Activated B cell treated with CpG ODN at 0.5 μM for 24 hours (primary cell): ENCODE measurements at regions not wholly inside any gene's neighbourhood (a gene's known extent, or its start where the extent isn't known, plus 50 kb on each side); places are given as distances from the start of the nearest gene placed in this dataset.

Source experiments
- ATAC-seq: fragments of 200-7000 bp; cut with Tn5 transposase; one replicate; pipeline ENCODE4 v1.10.0; 2021; ENCODE audit warnings: low read depth, mild to moderate bottlenecking, moderate library complexity
- CTCF ChIA-PET: fragments of 350-600 bp; sonication (Branson Sonifier 250); formaldehyde crosslinking; loops from one replicate; lab custom pipeline; 2021; ENCODE audit warnings: antibody characterized with exemption; lab: Charles Lee
- POLR2A ChIA-PET: fragments of 350-600 bp; sonication (Branson Sonifier 250); formaldehyde crosslinking; loops from one replicate; lab custom pipeline; 2021; ENCODE audit warnings: antibody characterized with exemption; lab: Charles Lee
- DNase-seq: peaks from one replicate; pipeline ENCODE4 v3.0.0; 2022
- H3K27ac Mint-ChIP-seq: one replicate; pipeline ENCODE4 v1.8.0; 2020; ENCODE audit warnings: mixed read lengths
- H3K27me3 Mint-ChIP-seq: one replicate; pipeline ENCODE4 v1.8.0; 2021; ENCODE audit warnings: mixed read lengths
- H3K36me3 Mint-ChIP-seq: one replicate; pipeline ENCODE4 v1.8.0; 2021; ENCODE audit warnings: low read depth, mixed read lengths
- H3K4me1 Mint-ChIP-seq: one replicate; pipeline ENCODE4 v1.8.0; 2021; ENCODE audit warnings: mixed read lengths
- H3K4me3 Mint-ChIP-seq: one replicate; pipeline ENCODE4 v1.8.0; 2020; ENCODE audit warnings: mild to moderate bottlenecking, mixed read lengths
- H3K9me3 Mint-ChIP-seq: one replicate; pipeline ENCODE4 v1.8.0; 2020; ENCODE audit warnings: mixed read lengths
- intact Hi-C: fragments of 100-400 bp; cut with micrococcal nuclease; formaldehyde crosslinking; loops from one replicate; pipeline ENCODE4 v1.15.1; 2024
- TF ChIP-seq, protein P1 (sequence below): fragments of 200-600 bp; IDR thresholded peaks from one replicate; pipeline ENCODE4 v1.8.0; 2022; ENCODE audit warnings: antibody characterized with exemption, mild to moderate bottlenecking

DNA sequence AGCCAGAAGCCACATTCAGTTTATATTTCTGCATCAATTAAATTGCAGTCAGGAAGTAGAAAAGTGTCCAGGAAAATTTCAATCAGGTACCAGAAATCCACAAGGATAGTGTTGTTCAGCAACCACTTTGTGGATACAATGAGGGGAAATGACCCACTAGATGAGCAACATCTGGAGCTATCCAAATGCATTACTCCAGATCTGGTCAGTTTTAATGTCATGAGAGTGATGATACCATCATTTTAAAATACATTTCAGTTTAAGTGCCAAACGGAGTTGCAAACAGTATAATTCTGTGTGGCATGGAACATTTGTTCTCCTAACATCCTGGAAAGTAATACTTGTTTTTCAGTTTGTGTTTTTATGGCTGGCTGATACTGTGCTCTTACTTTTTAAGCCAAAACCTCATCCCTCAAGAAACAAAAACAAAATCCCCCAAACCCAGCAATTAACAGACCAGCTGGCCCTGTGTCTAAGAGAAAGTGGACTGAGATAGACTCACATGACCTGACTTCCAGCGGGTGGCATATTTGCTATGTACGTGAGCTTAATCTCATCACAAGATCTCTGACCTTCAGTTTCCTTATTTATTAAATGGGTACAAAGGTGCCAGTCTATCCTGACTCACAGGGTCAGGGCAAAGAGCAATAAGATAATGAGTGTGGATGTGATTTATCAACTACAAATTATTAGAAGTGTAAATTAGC, 58.8 kb upstream of the CNKSR3 start:
- DNase-seq (no peak), ATAC-seq (no peak)
- H3K27ac Mint-ChIP-seq = no peak overlapping the region
- POLR2A ChIA-PET = no interaction called here
- TF ChIP-seq, protein P1, sequence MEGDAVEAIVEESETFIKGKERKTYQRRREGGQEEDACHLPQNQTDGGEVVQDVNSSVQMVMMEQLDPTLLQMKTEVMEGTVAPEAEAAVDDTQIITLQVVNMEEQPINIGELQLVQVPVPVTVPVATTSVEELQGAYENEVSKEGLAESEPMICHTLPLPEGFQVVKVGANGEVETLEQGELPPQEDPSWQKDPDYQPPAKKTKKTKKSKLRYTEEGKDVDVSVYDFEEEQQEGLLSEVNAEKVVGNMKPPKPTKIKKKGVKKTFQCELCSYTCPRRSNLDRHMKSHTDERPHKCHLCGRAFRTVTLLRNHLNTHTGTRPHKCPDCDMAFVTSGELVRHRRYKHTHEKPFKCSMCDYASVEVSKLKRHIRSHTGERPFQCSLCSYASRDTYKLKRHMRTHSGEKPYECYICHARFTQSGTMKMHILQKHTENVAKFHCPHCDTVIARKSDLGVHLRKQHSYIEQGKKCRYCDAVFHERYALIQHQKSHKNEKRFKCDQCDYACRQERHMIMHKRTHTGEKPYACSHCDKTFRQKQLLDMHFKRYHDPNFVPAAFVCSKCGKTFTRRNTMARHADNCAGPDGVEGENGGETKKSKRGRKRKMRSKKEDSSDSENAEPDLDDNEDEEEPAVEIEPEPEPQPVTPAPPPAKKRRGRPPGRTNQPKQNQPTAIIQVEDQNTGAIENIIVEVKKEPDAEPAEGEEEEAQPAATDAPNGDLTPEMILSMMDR = no peak
- peaks cover 11% of the 10 kb centered on the region for H3K27me3 Mint-ChIP-seq
- H3K4me3 Mint-ChIP-seq = no peak overlapping the region
- no peaks in the 10 kb centered on the region for H3K9me3 Mint-ChIP-seq
- CTCF ChIA-PET = no interaction called here
- no peaks in the 10 kb centered on the region for H3K4me1 Mint-ChIP-seq
- intact Hi-C loops = no loop called here
- no peaks in the 10 kb centered on the region for H3K36me3 Mint-ChIP-seq

DNA sequence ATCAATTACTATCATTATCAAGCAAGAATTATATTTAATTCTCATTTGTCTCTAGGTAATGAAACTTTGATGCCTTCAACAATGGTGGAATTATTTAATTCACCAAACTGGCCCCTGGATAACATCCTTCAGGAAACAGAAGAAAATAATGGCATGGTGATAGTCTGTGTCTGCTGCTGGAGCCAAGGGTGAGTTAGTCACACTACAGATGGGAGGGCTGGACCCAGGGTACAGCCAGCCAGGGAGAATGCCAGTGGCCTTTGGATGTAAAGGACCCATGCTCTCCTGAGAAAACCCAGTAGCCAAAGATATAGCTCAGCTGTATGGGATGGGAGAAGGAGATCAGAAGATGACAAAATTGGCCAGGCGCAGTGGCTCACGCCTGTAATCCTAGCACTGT, 60.0 kb upstream of the CNKSR3 start:
- ChIA-PET POLR2A (no interaction called here), CTCF (no interaction called here)
- Mint-ChIP-seq H3K36me3 (no peaks in the 10 kb centered on the region), H3K4me1 (no peaks in the 10 kb centered on the region), H3K9me3 (no peaks in the 10 kb centered on the region), H3K27me3 (peaks cover 11% of the 10 kb centered on the region), H3K4me3 (no peak overlapping the region), H3K27ac (no peak overlapping the region)
- intact Hi-C loops = no loop called here
- ATAC-seq (no peak), DNase-seq (no peak)
- TF ChIP-seq, protein P1 = no peak

GRCh38 chr6:154572556-154572955, 62.1 kb upstream of the CNKSR3 start:
- no peaks in the 10 kb centered on the region for H3K9me3 Mint-ChIP-seq
- ChIA-PET CTCF (no interaction called here), POLR2A (no interaction called here)

DNA sequence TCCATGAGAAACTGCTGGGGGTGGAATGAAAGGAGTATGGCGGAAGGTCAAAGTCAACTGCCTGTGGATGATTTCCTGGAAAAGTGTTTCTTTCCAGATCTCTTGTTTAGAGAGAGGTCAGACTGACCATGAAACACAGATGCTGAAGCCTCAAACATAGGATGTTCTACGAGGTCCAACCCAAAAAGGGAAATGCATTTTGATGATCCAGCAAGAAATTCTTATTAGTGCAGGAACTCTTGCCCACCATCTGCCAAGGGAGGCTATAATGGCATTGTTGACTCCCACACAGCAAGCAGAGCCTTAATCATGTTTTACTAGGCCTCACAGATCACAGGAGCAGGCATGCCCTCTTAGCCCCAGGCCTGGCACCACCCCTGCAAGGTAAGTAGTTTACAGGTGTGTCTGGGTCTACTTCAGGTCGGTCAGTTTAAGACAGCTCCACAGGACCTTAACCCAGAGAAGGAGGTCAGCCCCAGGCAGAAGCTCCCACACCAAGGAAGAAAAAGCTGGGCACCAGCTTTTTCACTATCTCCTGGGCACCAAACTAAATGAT, 67.6 kb upstream of the CNKSR3 start:
- DNase-seq (no peak), ATAC-seq (no peak)
- Mint-ChIP-seq H3K4me1 (no peaks in the 10 kb centered on the region), H3K27ac (no peak overlapping the region), H3K4me3 (no peak overlapping the region), H3K36me3 (no peaks in the 10 kb centered on the region), H3K27me3 (peaks cover 4% of the 10 kb centered on the region), H3K9me3 (peaks cover 5% of the 10 kb centered on the region)
- ChIA-PET POLR2A (no interaction called here), CTCF (no interaction called here)
- intact Hi-C loops = no loop called here
- TF ChIP-seq, protein P1 = no peak

More at GRCh38 chr6:154572556-154572955, 62.1 kb upstream of the CNKSR3 start:
- H3K27me3 Mint-ChIP-seq = peaks cover 8% of the 10 kb centered on the region
- H3K4me1 Mint-ChIP-seq = no peaks in the 10 kb centered on the region
- intact Hi-C loops = no loop called here
- ATAC-seq (no peak), DNase-seq (no peak)
- H3K36me3 Mint-ChIP-seq = no peaks in the 10 kb centered on the region
- H3K4me3 Mint-ChIP-seq = no peak overlapping the region
- no peak overlapping the region for H3K27ac Mint-ChIP-seq
- TF ChIP-seq, protein P1 = no peak

DNA sequence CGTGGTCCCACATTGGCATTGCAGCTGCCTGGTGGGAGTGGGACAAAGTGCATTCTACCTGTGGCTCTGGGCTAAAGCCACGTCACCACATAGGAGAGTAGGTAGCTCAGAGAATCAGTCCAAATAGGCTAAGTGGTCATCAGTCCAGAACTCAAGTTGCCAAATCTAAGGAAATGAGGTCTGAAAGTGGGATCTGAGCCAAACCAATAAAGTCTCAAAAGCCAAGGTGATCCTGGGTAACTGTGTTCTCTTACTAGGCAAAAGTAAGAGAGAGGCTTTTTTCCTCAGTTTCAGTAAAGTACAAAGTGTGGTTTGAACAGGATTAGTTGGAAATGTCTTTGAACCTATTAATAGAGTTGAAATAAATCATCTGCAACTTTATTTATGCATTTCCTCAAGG, 68.6 kb upstream of the CNKSR3 start:
- Mint-ChIP-seq H3K4me1 (no peaks in the 10 kb centered on the region), H3K27ac (no peak overlapping the region), H3K4me3 (no peak overlapping the region), H3K9me3 (peaks cover 5% of the 10 kb centered on the region), H3K36me3 (no peaks in the 10 kb centered on the region), H3K27me3 (no peaks in the 10 kb centered on the region)
- TF ChIP-seq, protein P1 = no peak
- no peak for ATAC-seq
- CTCF ChIA-PET = no interaction called here
- POLR2A ChIA-PET = no interaction called here
- DNase-seq = no peak
- intact Hi-C loops = no loop called here
